SU-DHL-6 (cell line): ENCODE measurements at regions not wholly inside any gene's neighbourhood (a gene's known extent, or its start where the extent isn't known, plus 50 kb on each side); places are given as distances from the start of the nearest gene placed in this dataset.

ENCODE experiments used
- H2AFZ ChIP-seq: fragments of 200-600 bp; sonication (generic); 2 replicates; pipeline ENCODE4 v1.6.1; 2014; ENCODE audit warnings: low read depth, mild to moderate bottlenecking, moderate library complexity, mixed read lengths, antibody characterized with exemption, low read length; ENCODE audit not compliant: severe bottlenecking
- H3F3A ChIP-seq: fragments of 200-600 bp; shearing (Covaris generic); 2 replicates; pipeline ENCODE4 v1.6.0; 2016; ENCODE audit warnings: antibody characterized with exemption, mild to moderate bottlenecking; ENCODE audit not compliant: insufficient read depth
- H3K27ac ChIP-seq: fragments of 200-600 bp; sonication (generic); 2 replicates; pipeline ENCODE4 v1.5.1; 2016; ENCODE audit warnings: low read depth, mild to moderate bottlenecking, low read length, moderate library complexity, mixed read lengths
- H3K27me3 ChIP-seq: fragments of 200-600 bp; sonication (generic), shearing (Covaris generic); 2 replicates; pipeline ENCODE4 v1.6.0; 2014; ENCODE audit warnings: mild to moderate bottlenecking, low read length
- H3K36me3 ChIP-seq: fragments of 200-600 bp; sonication (generic); 2 replicates; pipeline ENCODE4 v1.6.1; 2014; ENCODE audit warnings: mild to moderate bottlenecking, low read length, mixed read lengths
- H3K4me2 ChIP-seq: fragments of 300-600, 200-600 bp; shearing (Covaris generic), sonication (generic); 2 replicates; pipeline ENCODE4 v1.6.0; 2014; ENCODE audit warnings: low read length, low read depth, mild to moderate bottlenecking; ENCODE audit not compliant: poor library complexity, severe bottlenecking
- H3K4me3 ChIP-seq: fragments of 200-600 bp; sonication (generic); 2 replicates; pipeline ENCODE4 v1.5.1; 2014; ENCODE audit warnings: antibody characterized with exemption, low read length, mild to moderate bottlenecking, mixed read lengths; ENCODE audit not compliant: insufficient read depth, poor library complexity, severe bottlenecking
- H3K79me2 ChIP-seq: fragments of 200-600 bp; sonication (generic); 2 replicates; pipeline ENCODE4 v1.6.1; 2014; ENCODE audit warnings: mild to moderate bottlenecking, low read length, moderate library complexity; ENCODE audit not compliant: insufficient read depth
- H3K9ac ChIP-seq: fragments of 200-600 bp; sonication (generic); 2 replicates; pipeline ENCODE4 v1.7.0; 2014; ENCODE audit warnings: mild to moderate bottlenecking, low read length
- H3K9me2 ChIP-seq: fragments of 200-600 bp; sonication (generic); replicated peaks from 2 replicates; pipeline ENCODE4 v1.6.1; 2014; ENCODE audit warnings: low read length; ENCODE audit not compliant: insufficient read depth
- H3K9me3 ChIP-seq: fragments of 200-600 bp; sonication (generic); 2 replicates; pipeline ENCODE4 v1.6.1; 2014; ENCODE audit warnings: low read length, mixed read lengths; ENCODE audit not compliant: insufficient read depth
- H4K20me1 ChIP-seq: fragments of 200-600 bp; sonication (generic); 2 replicates; pipeline ENCODE4 v1.6.1; 2014; ENCODE audit warnings: low read depth, mild to moderate bottlenecking, antibody characterized with exemption, low read length, moderate library complexity, mixed read lengths
- EZH2phosphoT487 ChIP-seq: fragments of 200-600 bp; sonication (generic), shearing (Covaris generic); conservative IDR thresholded peaks from 2 replicates; pipeline ENCODE4 v1.6.1; 2018; ENCODE audit warnings: mild to moderate bottlenecking, antibody characterized with exemption, low read length, moderate library complexity, mixed read lengths
- TF ChIP-seq, protein P1 (sequence below): fragments of 200-600 bp; sonication (generic); IDR thresholded peaks from one replicate; pipeline ENCODE4 v1.5.1; 2017; ENCODE audit warnings: antibody characterized with exemption, mild to moderate bottlenecking, low read length, moderate library complexity; ENCODE audit not compliant: insufficient read depth, poor library complexity, severe bottlenecking

DNA sequence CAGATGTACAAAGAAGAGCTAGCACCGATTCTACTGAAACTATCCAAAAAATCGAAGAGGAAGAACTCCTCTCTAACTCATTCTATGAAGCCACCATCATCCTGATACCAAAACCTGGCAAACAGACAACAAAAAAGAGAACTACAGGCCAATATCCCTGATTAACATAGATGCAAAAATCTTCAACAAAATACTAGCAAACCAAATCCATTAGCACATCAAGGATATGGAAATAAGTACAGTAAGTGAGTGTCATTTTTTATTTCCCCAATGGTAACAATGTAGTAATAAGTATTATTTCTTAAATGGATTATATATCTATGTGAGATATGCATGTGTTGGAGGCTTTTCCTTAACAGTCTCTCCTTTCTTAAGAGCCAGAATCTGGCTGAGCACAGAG, 134.5 kb upstream of the SMLR1 start:
- Histone ChIP-seq H3K4me3 (no peak overlapping the region), H3K36me3 (no peaks in the 10 kb centered on the region), H3K27me3 (no peaks in the 10 kb centered on the region), H4K20me1 (no peaks in the 10 kb centered on the region), H3K27ac (no peak overlapping the region), H3K9me3 (no peaks in the 10 kb centered on the region), H3K79me2 (no peaks in the 10 kb centered on the region), H3K9ac (no peak overlapping the region), H3F3A (no peaks in the 10 kb centered on the region), H3K4me2 (no peak overlapping the region), H2AFZ (no peak overlapping the region), H3K9me2 (no peaks in the 10 kb centered on the region)
- TF ChIP-seq EZH2phosphoT487 = no peak
- TF ChIP-seq, protein P1, sequence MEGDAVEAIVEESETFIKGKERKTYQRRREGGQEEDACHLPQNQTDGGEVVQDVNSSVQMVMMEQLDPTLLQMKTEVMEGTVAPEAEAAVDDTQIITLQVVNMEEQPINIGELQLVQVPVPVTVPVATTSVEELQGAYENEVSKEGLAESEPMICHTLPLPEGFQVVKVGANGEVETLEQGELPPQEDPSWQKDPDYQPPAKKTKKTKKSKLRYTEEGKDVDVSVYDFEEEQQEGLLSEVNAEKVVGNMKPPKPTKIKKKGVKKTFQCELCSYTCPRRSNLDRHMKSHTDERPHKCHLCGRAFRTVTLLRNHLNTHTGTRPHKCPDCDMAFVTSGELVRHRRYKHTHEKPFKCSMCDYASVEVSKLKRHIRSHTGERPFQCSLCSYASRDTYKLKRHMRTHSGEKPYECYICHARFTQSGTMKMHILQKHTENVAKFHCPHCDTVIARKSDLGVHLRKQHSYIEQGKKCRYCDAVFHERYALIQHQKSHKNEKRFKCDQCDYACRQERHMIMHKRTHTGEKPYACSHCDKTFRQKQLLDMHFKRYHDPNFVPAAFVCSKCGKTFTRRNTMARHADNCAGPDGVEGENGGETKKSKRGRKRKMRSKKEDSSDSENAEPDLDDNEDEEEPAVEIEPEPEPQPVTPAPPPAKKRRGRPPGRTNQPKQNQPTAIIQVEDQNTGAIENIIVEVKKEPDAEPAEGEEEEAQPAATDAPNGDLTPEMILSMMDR = no peak

- no peak overlapping the region for H3K27ac ChIP-seq
- no peak overlapping the region for H3K4me2 ChIP-seq
- no peak overlapping the region for H3K9ac ChIP-seq
- TF ChIP-seq, protein P1 = no peak
- no peak for TF ChIP-seq EZH2phosphoT487
- no peaks in the 10 kb centered on the region for H3K9me3 ChIP-seq
- no peak overlapping the region for H3K4me3 ChIP-seq
- no peaks in the 10 kb centered on the region for H3K36me3 ChIP-seq
- H3K27me3 ChIP-seq = no peaks in the 10 kb centered on the region
- no peaks in the 10 kb centered on the region for H3F3A ChIP-seq
- H2AFZ ChIP-seq = no peak overlapping the region
- H3K9me2 ChIP-seq = no peaks in the 10 kb centered on the region
- no peaks in the 10 kb centered on the region for H4K20me1 ChIP-seq
- H3K79me2 ChIP-seq = no peaks in the 10 kb centered on the region
Measured at GRCh38 chr6:130693944-130694343, 133.3 kb upstream of the SMLR1 start.

DNA sequence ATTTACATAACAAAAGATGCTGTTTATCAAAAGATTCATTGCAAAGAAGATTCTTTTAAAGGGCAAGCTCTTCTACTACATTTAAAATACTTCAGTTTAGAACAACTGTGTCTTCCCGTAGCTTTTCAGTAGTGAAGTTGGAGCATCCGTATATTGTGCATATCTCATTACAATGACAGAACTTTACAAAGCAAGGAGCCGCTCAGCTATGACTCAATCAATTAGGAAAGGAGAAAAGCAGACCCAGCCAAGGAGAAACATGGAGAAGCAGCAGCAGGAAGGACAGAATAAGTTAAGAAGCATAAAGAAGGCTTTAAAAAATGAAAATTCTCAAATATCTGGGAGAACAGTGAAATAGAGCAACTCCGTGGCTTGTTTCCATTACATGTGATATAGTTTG, 132.6 kb upstream of the SMLR1 start:
- Histone ChIP-seq H3K79me2 (no peaks in the 10 kb centered on the region), H3K27ac (no peak overlapping the region), H3K9me2 (no peaks in the 10 kb centered on the region), H3K9me3 (no peaks in the 10 kb centered on the region), H3K4me2 (no peak overlapping the region), H3K36me3 (no peaks in the 10 kb centered on the region), H3F3A (no peaks in the 10 kb centered on the region), H2AFZ (no peak overlapping the region), H3K9ac (no peak overlapping the region), H3K4me3 (no peak overlapping the region), H4K20me1 (no peaks in the 10 kb centered on the region), H3K27me3 (no peaks in the 10 kb centered on the region)
- TF ChIP-seq, protein P1 = no peak
- TF ChIP-seq EZH2phosphoT487 = no peak
